ENCODE measurements at regions not wholly inside any gene's neighbourhood (a gene's known extent, or its start where the extent isn't known, plus 50 kb on each side); places are given as distances from the start of the nearest gene placed in this dataset.

GRCh38 chr3:5543047-5543446, 355.5 kb downstream of the EDEM1 start:
- Histone ChIP-seq H3K4me3 (no peak overlapping the region), H3K4me1 (no peaks in the 10 kb centered on the region), H3K27ac (replicated peaks in 1 of 4) (no peak overlapping the region), H3K9me3 (peaks cover 0 to 15% (median 10%) of the 10 kb centered on the region in 4 donors), H3K36me3 (no peaks in the 10 kb centered on the region), H3K27me3 (no peaks in the 10 kb centered on the region)
- WGBS, result 34% methylated on average over 1 of the region's 1 CpG
- intact Hi-C loops (cut with DNase I), result no loop called here
- TF ChIP-seq POLR2A (IDR thresholded peaks at IDR 0.05; ENCODE audit: low read depth) (no peak), POLR2AphosphoS5 (IDR thresholded peaks at IDR 0.05) (no peak), EP300 (IDR thresholded peaks at IDR 0.05) (no peak), CTCF (IDR thresholded peaks at IDR 0.05) (no peak)
- no peak for DNase-seq (ENCODE audit: extremely low spot score)

- no peaks in the 10 kb centered on the region for H3K36me3 ChIP-seq
- WGBS, result 79% methylated on average over 1 of the region's 1 CpG
- H3K27ac ChIP-seq (replicated peaks in 1 of 4), result no peak overlapping the region
- no peaks in the 10 kb centered on the region for H3K4me1 ChIP-seq
- intact Hi-C loops (cut with DNase I), result no loop called here
- H3K9me3 ChIP-seq, result peaks cover 0 to 15% (median 10%) of the 10 kb centered on the region in 4 donors
- no peak overlapping the region for H3K4me3 ChIP-seq
- no peaks in the 10 kb centered on the region for H3K27me3 ChIP-seq
- TF ChIP-seq POLR2A (IDR thresholded peaks at IDR 0.05; ENCODE audit: low read depth), result no peak
- DNase-seq (ENCODE audit: extremely low spot score), result no peak
These were observed 358.2 kb downstream of the EDEM1 start for GRCh38 chr3:5545719-5546118.

GRCh38 chr3:5553203-5553602, 365.7 kb downstream of the EDEM1 start:
- WGBS, result 78% methylated on average over 8 of the region's 8 CpGs
- Histone ChIP-seq H3K4me3 (no peak overlapping the region), H3K27me3 (no peaks in the 10 kb centered on the region), H3K27ac (replicated peaks in 1 of 4) (no peak overlapping the region), H3K4me1 (no peaks in the 10 kb centered on the region), H3K36me3 (no peaks in the 10 kb centered on the region), H3K9me3 (no peaks in the 10 kb centered on the region)
- no peak for TF ChIP-seq EP300 (IDR thresholded peaks at IDR 0.05)
- no peak for TF ChIP-seq POLR2AphosphoS5 (IDR thresholded peaks at IDR 0.05)
- TF ChIP-seq POLR2A (IDR thresholded peaks at IDR 0.05; ENCODE audit: low read depth), result no peak
- no peak for TF ChIP-seq CTCF (IDR thresholded peaks at IDR 0.05)
- intact Hi-C loops (cut with DNase I), result no loop called here
- no peak for DNase-seq (ENCODE audit: extremely low spot score)

- no peak overlapping the region for H3K4me3 ChIP-seq
- no peaks in the 10 kb centered on the region for H3K27me3 ChIP-seq
- no peaks in the 10 kb centered on the region for H3K36me3 ChIP-seq
- no peak overlapping the region for H3K27ac ChIP-seq (replicated peaks in 1 of 4)
- no peaks in the 10 kb centered on the region for H3K9me3 ChIP-seq
- intact Hi-C loops (cut with DNase I), result no loop called here
- H3K4me1 ChIP-seq, result no peaks in the 10 kb centered on the region
- no peak for TF ChIP-seq CTCF (IDR thresholded peaks at IDR 0.05)
- no peak for TF ChIP-seq POLR2A (IDR thresholded peaks at IDR 0.05; ENCODE audit: low read depth)
- TF ChIP-seq EP300 (IDR thresholded peaks at IDR 0.05), result no peak
- no peak for TF ChIP-seq POLR2AphosphoS5 (IDR thresholded peaks at IDR 0.05)
- DNase-seq (ENCODE audit: extremely low spot score), result no peak
These were observed 366.8 kb downstream of the EDEM1 start for GRCh38 chr3:5554245-5554747.

- 86% methylated on average over 1 of the region's 1 CpG for WGBS
These were observed 372.7 kb downstream of the EDEM1 start for GRCh38 chr3:5560199-5560598.

More at GRCh38 chr3:5560199-5560598, 372.7 kb downstream of the EDEM1 start:
- TF ChIP-seq POLR2AphosphoS5 (IDR thresholded peaks at IDR 0.05) (no peak), EP300 (IDR thresholded peaks at IDR 0.05) (no peak), POLR2A (IDR thresholded peaks at IDR 0.05; ENCODE audit: low read depth) (no peak), CTCF (IDR thresholded peaks at IDR 0.05) (no peak)
- Histone ChIP-seq H3K27ac (replicated peaks in 1 of 4) (no peak overlapping the region), H3K4me1 (no peaks in the 10 kb centered on the region), H3K9me3 (no peaks in the 10 kb centered on the region), H3K27me3 (no peaks in the 10 kb centered on the region), H3K4me3 (no peak overlapping the region), H3K36me3 (no peaks in the 10 kb centered on the region)
- intact Hi-C loops (cut with DNase I), result no loop called here
- DNase-seq (ENCODE audit: extremely low spot score), result no peak
